GM23338 (cell line): ENCODE measurements at regions not wholly inside any gene's neighbourhood (a gene's known extent, or its start where the extent isn't known, plus 50 kb on each side); places are given as distances from the start of the nearest gene placed in this dataset.

Experiments used
- ATAC-seq: fragments of 200-7000 bp; cut with Tn5 transposase; 3 replicates; pipeline ENCODE4 v1.9.1; 2020
- DNase-seq: peaks from one replicate; pipeline ENCODE4 v3.0.0-alpha.2; 2015; ENCODE audit warnings: low spot score
- H2AFZ ChIP-seq: fragments of 200-600 bp; sonication (generic); 2 replicates; pipeline ENCODE4 v1.8.0; 2016; ENCODE audit warnings: antibody characterized with exemption, mild to moderate bottlenecking, moderate library complexity
- H3F3A ChIP-seq: fragments of 200-600 bp; sonication (generic); replicated peaks from 2 replicates; pipeline ENCODE4 v1.8.0; 2017; ENCODE audit warnings: antibody characterized with exemption, mixed run types, low read depth
- H3K27ac ChIP-seq: fragments of 200-600 bp; sonication (generic); 2 replicates; pipeline ENCODE4 v1.6.1; 2016; ENCODE audit warnings: low read depth
- H3K27me3 ChIP-seq: fragments of 200-600 bp; sonication (generic); 2 replicates; pipeline ENCODE4 v1.8.0; 2016; ENCODE audit warnings: mild to moderate bottlenecking, mixed run types, moderate library complexity; ENCODE audit not compliant: insufficient read depth
- H3K36me3 ChIP-seq: fragments of 200-600 bp; sonication (generic); 2 replicates; pipeline ENCODE4 v1.8.0; 2016; ENCODE audit warnings: mild to moderate bottlenecking; ENCODE audit not compliant: insufficient read depth
- H3K4me1 ChIP-seq: fragments of 200-600 bp; sonication (generic); 2 replicates; pipeline ENCODE4 v1.8.0; 2016; ENCODE audit warnings: mild to moderate bottlenecking, moderate library complexity; ENCODE audit not compliant: insufficient read depth
- H3K4me2 ChIP-seq: fragments of 200-600 bp; sonication (generic); 2 replicates; pipeline ENCODE4 v1.7.1; 2017; ENCODE audit warnings: mixed run types
- H3K4me3 ChIP-seq: fragments of 200-600 bp; sonication (generic); 2 replicates; pipeline ENCODE4 v1.6.1; 2016; ENCODE audit warnings: mixed run types
- H3K79me2 ChIP-seq: fragments of 200-600 bp; sonication (generic); replicated peaks from 2 replicates; pipeline ENCODE4 v1.8.0; 2017; ENCODE audit warnings: mild to moderate bottlenecking; ENCODE audit not compliant: insufficient read depth
- H3K9me2 ChIP-seq: fragments of 200-600 bp; sonication (generic); 2 replicates; pipeline ENCODE4 v1.8.0; 2017; ENCODE audit not compliant: insufficient read depth
- H4K20me1 ChIP-seq: fragments of 200-600 bp; sonication (generic); replicated peaks from 2 replicates; pipeline ENCODE4 v1.8.0; 2017; ENCODE audit warnings: mild to moderate bottlenecking; ENCODE audit not compliant: insufficient read depth
- H3K27ac Mint-ChIP-seq: 2 replicates; pipeline ENCODE4 v1.8.0; 2020; ENCODE audit warnings: inconsistent platforms, mild to moderate bottlenecking, moderate library complexity, mixed read lengths
- H3K27me3 Mint-ChIP-seq: 3 replicates; pipeline ENCODE4 v1.8.0; 2022; ENCODE audit warnings: low read depth, mild to moderate bottlenecking, moderate library complexity, mixed read lengths, inconsistent platforms; ENCODE audit not compliant: insufficient read depth, poor library complexity
- H3K36me3 Mint-ChIP-seq: 3 replicates; pipeline ENCODE4 v1.8.0; 2021; ENCODE audit warnings: low read depth, mild to moderate bottlenecking, inconsistent platforms, moderate library complexity, mixed read lengths
- H3K4me1 Mint-ChIP-seq: 3 replicates; pipeline ENCODE4 v1.8.0; 2020; ENCODE audit warnings: mild to moderate bottlenecking, inconsistent platforms, mixed read lengths
- H3K4me3 Mint-ChIP-seq: 3 replicates; pipeline ENCODE4 v1.8.0; 2021; ENCODE audit warnings: moderate library complexity, mild to moderate bottlenecking, inconsistent platforms, mixed read lengths
- H3K9me3 Mint-ChIP-seq: 3 replicates; pipeline ENCODE4 v1.8.0; 2020; ENCODE audit warnings: moderate library complexity, mild to moderate bottlenecking, inconsistent platforms, mixed read lengths
- CREB1 ChIP-seq: fragments of 250-450 bp; sonication (Bioruptor Pico); IDR thresholded peaks from 2 replicates; pipeline ENCODE4 v1.5.0; 2020; ENCODE audit warnings: low read depth, mild to moderate bottlenecking, moderate library complexity
- NANOG ChIP-seq: IDR thresholded peaks from 2 replicates; pipeline ENCODE4 v1.6.1; 2016; ENCODE audit warnings: antibody characterized with exemption, borderline replicate concordance
- TF ChIP-seq, protein P1 (sequence below): IDR thresholded peaks from one replicate; pipeline ENCODE4 v1.6.1; 2018; ENCODE audit warnings: antibody characterized with exemption; ENCODE audit not compliant: unreplicated experiment
- TF ChIP-seq, protein P2 (sequence below): fragments of 250-450 bp; sonication (Bioruptor Pico); IDR thresholded peaks from 2 replicates; pipeline ENCODE4 v1.5.0; 2020; ENCODE audit warnings: mild to moderate bottlenecking, moderate library complexity

DNA sequence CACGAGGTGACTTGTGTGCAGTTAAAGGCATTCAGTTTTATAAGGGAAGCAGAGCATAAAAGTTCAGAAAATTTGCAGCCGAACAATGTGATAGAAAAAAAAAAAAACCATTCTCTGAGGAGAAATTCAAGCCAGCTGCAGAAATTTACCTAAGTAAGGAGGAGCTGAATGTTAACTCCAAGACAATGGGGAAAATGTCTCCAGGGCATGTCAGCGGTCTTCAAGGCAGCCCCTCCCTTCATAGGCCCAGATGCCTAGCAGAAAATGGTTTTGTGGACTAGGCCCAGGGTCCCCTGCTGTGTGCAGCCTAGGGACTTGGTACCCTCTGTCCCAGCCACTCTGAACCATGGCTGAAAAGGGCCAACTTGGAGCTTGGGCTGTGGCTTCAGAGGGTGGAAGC lies 1764.0 kb downstream of the C4orf33 start (continued):
- TF ChIP-seq, protein P1, sequence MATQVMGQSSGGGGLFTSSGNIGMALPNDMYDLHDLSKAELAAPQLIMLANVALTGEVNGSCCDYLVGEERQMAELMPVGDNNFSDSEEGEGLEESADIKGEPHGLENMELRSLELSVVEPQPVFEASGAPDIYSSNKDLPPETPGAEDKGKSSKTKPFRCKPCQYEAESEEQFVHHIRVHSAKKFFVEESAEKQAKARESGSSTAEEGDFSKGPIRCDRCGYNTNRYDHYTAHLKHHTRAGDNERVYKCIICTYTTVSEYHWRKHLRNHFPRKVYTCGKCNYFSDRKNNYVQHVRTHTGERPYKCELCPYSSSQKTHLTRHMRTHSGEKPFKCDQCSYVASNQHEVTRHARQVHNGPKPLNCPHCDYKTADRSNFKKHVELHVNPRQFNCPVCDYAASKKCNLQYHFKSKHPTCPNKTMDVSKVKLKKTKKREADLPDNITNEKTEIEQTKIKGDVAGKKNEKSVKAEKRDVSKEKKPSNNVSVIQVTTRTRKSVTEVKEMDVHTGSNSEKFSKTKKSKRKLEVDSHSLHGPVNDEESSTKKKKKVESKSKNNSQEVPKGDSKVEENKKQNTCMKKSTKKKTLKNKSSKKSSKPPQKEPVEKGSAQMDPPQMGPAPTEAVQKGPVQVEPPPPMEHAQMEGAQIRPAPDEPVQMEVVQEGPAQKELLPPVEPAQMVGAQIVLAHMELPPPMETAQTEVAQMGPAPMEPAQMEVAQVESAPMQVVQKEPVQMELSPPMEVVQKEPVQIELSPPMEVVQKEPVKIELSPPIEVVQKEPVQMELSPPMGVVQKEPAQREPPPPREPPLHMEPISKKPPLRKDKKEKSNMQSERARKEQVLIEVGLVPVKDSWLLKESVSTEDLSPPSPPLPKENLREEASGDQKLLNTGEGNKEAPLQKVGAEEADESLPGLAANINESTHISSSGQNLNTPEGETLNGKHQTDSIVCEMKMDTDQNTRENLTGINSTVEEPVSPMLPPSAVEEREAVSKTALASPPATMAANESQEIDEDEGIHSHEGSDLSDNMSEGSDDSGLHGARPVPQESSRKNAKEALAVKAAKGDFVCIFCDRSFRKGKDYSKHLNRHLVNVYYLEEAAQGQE: no peak
- TF ChIP-seq CREB1 (CRISPR knock-in tag): no peak

DNA sequence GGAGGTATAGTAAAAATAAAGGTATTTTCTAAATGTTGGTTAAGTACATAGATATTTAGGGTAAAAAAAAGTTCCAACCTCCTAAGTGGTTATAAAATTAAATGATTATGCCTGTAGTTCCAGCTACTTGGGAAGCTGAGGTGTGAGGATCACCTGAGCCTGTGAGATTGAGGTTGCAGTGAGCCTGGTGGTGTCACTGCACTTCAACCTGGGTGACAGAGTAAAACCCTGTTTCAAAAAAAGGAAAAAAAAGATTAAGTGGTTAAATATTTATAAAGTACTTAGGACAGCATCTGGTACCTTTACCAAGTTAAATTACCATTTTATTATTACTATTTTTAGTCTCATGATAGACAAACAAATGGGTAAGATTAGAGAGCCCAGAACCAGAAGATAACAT lies 1801.0 kb downstream of the C4orf33 start:
- H3K4me1 ChIP-seq: no peaks in the 10 kb centered on the region
- Mint-ChIP-seq H3K4me3 (no peak overlapping the region), H3K9me3 (no peaks in the 10 kb centered on the region), H3K36me3 (no peaks in the 10 kb centered on the region), H3K27ac (no peak overlapping the region), H3K4me1 (no peaks in the 10 kb centered on the region), H3K27me3 (no peaks in the 10 kb centered on the region)
- H3K36me3 ChIP-seq: no peaks in the 10 kb centered on the region
- no peak overlapping the region for H3K4me2 ChIP-seq
- no peaks in the 10 kb centered on the region for H3F3A ChIP-seq
- no peak overlapping the region for H3K4me3 ChIP-seq
- no peak for ATAC-seq
- DNase-seq: no peak
- no peaks in the 10 kb centered on the region for H3K9me2 ChIP-seq
- H4K20me1 ChIP-seq: no peaks in the 10 kb centered on the region
- no peak overlapping the region for H2AFZ ChIP-seq
- no peak overlapping the region for H3K27ac ChIP-seq
- no peaks in the 10 kb centered on the region for H3K27me3 ChIP-seq
- no peak for TF ChIP-seq NANOG
- TF ChIP-seq, protein P2, sequence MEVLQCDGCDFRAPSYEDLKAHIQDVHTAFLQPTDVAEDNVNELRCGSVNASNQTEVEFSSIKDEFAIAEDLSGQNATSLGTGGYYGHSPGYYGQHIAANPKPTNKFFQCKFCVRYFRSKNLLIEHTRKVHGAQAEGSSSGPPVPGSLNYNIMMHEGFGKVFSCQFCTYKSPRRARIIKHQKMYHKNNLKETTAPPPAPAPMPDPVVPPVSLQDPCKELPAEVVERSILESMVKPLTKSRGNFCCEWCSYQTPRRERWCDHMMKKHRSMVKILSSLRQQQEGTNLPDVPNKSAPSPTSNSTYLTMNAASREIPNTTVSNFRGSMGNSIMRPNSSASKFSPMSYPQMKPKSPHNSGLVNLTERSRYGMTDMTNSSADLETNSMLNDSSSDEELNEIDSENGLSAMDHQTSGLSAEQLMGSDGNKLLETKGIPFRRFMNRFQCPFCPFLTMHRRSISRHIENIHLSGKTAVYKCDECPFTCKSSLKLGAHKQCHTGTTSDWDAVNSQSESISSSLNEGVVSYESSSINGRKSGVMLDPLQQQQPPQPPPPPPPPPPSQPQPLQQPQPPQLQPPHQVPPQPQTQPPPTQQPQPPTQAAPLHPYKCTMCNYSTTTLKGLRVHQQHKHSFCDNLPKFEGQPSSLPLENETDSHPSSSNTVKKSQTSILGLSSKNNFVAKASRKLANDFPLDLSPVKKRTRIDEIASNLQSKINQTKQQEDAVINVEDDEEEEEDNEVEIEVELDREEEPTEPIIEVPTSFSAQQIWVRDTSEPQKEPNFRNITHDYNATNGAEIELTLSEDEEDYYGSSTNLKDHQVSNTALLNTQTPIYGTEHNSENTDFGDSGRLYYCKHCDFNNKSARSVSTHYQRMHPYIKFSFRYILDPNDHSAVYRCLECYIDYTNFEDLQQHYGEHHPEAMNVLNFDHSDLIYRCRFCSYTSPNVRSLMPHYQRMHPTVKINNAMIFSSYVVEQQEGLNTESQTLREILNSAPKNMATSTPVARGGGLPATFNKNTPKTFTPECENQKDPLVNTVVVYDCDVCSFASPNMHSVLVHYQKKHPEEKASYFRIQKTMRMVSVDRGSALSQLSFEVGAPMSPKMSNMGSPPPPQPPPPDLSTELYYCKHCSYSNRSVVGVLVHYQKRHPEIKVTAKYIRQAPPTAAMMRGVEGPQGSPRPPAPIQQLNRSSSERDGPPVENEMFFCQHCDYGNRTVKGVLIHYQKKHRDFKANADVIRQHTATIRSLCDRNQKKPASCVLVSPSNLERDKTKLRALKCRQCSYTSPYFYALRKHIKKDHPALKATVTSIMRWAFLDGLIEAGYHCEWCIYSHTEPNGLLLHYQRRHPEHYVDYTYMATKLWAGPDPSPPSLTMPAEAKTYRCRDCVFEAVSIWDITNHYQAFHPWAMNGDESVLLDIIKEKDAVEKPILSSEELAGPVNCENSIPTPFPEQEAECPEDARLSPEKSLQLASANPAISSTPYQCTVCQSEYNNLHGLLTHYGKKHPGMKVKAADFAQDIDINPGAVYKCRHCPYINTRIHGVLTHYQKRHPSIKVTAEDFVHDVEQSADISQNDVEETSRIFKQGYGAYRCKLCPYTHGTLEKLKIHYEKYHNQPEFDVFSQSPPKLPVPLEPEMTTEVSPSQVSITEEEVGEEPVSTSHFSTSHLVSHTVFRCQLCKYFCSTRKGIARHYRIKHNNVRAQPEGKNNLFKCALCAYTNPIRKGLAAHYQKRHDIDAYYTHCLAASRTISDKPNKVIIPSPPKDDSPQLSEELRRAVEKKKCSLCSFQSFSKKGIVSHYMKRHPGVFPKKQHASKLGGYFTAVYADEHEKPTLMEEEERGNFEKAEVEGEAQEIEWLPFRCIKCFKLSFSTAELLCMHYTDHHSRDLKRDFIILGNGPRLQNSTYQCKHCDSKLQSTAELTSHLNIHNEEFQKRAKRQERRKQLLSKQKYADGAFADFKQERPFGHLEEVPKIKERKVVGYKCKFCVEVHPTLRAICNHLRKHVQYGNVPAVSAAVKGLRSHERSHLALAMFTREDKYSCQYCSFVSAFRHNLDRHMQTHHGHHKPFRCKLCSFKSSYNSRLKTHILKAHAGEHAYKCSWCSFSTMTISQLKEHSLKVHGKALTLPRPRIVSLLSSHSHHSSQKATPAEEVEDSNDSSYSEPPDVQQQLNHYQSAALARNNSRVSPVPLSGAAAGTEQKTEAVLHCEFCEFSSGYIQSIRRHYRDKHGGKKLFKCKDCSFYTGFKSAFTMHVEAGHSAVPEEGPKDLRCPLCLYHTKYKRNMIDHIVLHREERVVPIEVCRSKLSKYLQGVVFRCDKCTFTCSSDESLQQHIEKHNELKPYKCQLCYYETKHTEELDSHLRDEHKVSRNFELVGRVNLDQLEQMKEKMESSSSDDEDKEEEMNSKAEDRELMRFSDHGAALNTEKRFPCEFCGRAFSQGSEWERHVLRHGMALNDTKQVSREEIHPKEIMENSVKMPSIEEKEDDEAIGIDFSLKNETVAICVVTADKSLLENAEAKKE (CRISPR knock-in tag): no peak
- H3K79me2 ChIP-seq: no peaks in the 10 kb centered on the region
